ENCODE measurements at regions not wholly inside any gene's neighbourhood (a gene's known extent, or its start where the extent isn't known, plus 50 kb on each side); places are given as distances from the start of the nearest gene placed in this dataset.

DNA sequence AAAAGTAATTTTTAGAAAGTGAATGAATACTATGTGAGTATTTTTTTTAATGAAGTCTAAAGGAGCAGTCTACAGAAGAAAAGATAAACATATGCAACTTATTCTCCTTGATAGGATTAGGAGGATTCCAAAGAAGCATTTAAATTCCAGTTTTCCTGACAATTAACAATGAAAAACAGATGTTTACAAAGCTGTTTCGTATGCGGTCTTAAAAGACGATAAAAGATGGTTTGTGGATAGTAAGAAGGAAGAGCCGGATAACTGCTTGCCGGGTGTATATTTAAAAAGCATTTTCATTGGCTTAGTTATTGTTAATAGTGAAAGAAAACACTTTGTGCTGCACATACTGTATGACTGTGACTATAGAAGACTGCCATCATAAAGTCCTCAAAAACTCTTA lies 120.0 kb upstream of the C11orf58 start:
- Histone ChIP-seq H3K4me1 (peaks cover 0 to 8% (median 0%) of the 10 kb centered on the region in 4 donors), H3K9me3 (no peaks in the 10 kb centered on the region), H3K27me3 (peaks cover 0 to 27% of the 10 kb centered on the region in 2 donors), H3K36me3 (no peaks in the 10 kb centered on the region), H3K27ac (no peak overlapping the region), H3K4me3 (no peak overlapping the region)
- no peak for DNase-seq (ENCODE audit: low spot score in 2 of 2)
- TF ChIP-seq, protein P1, sequence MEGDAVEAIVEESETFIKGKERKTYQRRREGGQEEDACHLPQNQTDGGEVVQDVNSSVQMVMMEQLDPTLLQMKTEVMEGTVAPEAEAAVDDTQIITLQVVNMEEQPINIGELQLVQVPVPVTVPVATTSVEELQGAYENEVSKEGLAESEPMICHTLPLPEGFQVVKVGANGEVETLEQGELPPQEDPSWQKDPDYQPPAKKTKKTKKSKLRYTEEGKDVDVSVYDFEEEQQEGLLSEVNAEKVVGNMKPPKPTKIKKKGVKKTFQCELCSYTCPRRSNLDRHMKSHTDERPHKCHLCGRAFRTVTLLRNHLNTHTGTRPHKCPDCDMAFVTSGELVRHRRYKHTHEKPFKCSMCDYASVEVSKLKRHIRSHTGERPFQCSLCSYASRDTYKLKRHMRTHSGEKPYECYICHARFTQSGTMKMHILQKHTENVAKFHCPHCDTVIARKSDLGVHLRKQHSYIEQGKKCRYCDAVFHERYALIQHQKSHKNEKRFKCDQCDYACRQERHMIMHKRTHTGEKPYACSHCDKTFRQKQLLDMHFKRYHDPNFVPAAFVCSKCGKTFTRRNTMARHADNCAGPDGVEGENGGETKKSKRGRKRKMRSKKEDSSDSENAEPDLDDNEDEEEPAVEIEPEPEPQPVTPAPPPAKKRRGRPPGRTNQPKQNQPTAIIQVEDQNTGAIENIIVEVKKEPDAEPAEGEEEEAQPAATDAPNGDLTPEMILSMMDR (IDR thresholded peaks at IDR 0.05) = no peak
- TF ChIP-seq POLR2A (IDR thresholded peaks at IDR 0.05) (no peak), EP300 (IDR thresholded peaks at IDR 0.05) (no peak)
- 65 to 72% methylated on average over 5 of the region's 5 CpGs for WGBS, 2 donors

DNA sequence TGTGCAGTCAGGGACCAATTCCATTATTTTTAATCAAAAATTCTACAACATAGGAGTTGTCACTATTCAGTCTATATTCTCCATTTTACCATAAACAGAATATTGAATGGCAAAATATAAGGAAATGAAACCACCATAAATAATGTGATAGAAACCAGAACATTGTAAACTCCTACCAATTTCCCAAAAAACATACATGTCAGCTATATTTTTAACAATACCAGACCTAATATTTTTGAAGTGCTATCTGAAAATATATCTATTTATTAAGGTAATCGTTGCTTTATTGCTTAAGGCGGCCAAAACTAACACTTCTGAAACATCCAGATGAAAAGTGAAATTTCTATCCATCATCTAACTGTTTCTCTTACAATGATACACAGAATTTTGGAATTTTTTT lies 123.0 kb upstream of the C11orf58 start:
- Histone ChIP-seq H3K4me1 (peaks cover 0 to 25% (median 0%) of the 10 kb centered on the region in 4 donors), H3K27me3 (peaks cover 0 to 54% of the 10 kb centered on the region in 2 donors), H3K27ac (no peak overlapping the region), H3K36me3 (no peaks in the 10 kb centered on the region), H3K4me3 (no peak overlapping the region), H3K9me3 (no peaks in the 10 kb centered on the region)
- WGBS, 2 donors = 69 to 92% methylated on average over 2 of the region's 2 CpGs
- no peak for DNase-seq (ENCODE audit: low spot score in 2 of 2)
- TF ChIP-seq, protein P1 (IDR thresholded peaks at IDR 0.05) = no peak
- TF ChIP-seq POLR2A (IDR thresholded peaks at IDR 0.05) (no peak), EP300 (IDR thresholded peaks at IDR 0.05) (no peak)

DNA sequence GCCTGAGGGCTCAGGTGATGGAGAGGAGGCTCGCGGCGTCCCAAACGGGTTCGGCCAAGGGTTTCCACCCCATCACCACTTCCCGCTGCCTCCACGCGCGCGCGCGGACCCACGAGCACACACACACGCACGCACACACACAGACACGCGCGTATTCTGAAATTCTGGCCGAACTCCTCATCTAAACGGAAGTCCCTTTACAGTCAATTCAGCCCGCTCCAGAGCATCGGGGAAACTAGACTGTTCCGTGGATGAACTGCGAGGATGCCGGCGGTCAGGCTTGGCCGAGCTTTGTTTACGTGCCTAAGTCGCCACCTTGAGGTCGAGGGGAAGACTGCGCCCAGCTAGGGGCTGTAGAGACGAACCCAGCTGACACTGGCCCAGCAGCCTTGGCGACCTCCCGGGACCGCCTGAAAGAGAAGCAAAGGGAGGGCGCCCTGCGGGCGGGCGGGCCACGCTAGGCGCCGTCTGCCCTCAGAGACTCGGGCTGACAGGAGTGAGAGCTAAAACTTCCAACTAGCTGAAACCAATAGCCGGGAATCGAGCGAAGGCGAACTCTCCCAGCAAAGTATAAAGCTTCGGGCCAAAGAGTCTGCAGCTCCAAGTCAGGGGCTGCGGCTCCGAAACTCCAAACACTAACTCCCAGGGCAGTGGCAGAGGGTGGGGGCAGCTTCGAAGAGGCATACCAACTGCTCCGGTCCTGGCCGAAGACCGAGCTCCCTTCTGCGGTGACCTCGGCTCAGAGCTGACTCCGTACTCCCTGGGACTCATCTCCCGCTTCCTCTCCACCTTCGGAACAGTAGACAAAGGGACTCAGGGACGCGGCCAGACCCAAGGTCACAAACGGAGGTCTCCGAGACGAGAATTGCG lies 124.7 kb upstream of the C11orf58 start:
- Histone ChIP-seq H3K27ac (peak overlapping the region; percentile 46 to 83 (median 54)), H3K27me3 (peaks cover 0 to 69% of the 10 kb centered on the region in 2 donors), H3K9me3 (no peaks in the 10 kb centered on the region), H3K4me1 (peaks cover 0 to 25% (median 0%) of the 10 kb centered on the region in 4 donors), H3K4me3 (peak overlapping the region; percentile 28 to 62 (median 48)), H3K36me3 (no peaks in the 10 kb centered on the region)
- peak; percentile 88 to 92 for DNase-seq (ENCODE audit: low spot score in 2 of 2)
- TF ChIP-seq, protein P1 (IDR thresholded peaks at IDR 0.05) = peak; percentile 75 to 96 (median 89)
- TF ChIP-seq EP300 (IDR thresholded peaks at IDR 0.05) (peak in 1 of 2 donors; percentile 59), POLR2A (IDR thresholded peaks at IDR 0.05) (no peak)
- 2 to 3% methylated on average over 55 to 64 of the region's 65 CpGs for WGBS, 2 donors

DNA sequence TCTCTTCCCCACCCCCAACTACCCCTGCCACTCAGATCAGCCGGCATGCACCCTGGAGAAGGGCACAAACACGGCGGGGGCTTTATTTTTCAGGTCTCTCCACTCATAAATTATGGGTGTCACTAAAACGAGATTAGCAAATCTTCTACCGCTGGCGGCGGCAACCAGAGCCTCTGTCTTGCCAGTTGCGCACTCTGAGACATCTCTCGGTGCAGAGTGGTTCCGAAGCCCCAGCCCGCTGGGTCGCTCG lies 125.3 kb upstream of the C11orf58 start:
- TF ChIP-seq EP300 (IDR thresholded peaks at IDR 0.05) (no peak), POLR2A (IDR thresholded peaks at IDR 0.05) (no peak)
- TF ChIP-seq, protein P1 (IDR thresholded peaks at IDR 0.05) = no peak
- no peak for DNase-seq (ENCODE audit: low spot score in 2 of 2)
- Histone ChIP-seq H3K36me3 (no peaks in the 10 kb centered on the region), H3K9me3 (no peaks in the 10 kb centered on the region), H3K4me1 (peaks cover 0 to 26% (median 0%) of the 10 kb centered on the region in 4 donors), H3K27ac (peak overlapping the region in 2 of 4 donors; percentile 46 to 83), H3K27me3 (peaks cover 0 to 70% of the 10 kb centered on the region in 2 donors), H3K4me3 (peak overlapping the region; percentile 28 to 62 (median 48))
- WGBS, 2 donors = 0 to 3% methylated on average over 10 to 13 of the region's 13 CpGs

DNA sequence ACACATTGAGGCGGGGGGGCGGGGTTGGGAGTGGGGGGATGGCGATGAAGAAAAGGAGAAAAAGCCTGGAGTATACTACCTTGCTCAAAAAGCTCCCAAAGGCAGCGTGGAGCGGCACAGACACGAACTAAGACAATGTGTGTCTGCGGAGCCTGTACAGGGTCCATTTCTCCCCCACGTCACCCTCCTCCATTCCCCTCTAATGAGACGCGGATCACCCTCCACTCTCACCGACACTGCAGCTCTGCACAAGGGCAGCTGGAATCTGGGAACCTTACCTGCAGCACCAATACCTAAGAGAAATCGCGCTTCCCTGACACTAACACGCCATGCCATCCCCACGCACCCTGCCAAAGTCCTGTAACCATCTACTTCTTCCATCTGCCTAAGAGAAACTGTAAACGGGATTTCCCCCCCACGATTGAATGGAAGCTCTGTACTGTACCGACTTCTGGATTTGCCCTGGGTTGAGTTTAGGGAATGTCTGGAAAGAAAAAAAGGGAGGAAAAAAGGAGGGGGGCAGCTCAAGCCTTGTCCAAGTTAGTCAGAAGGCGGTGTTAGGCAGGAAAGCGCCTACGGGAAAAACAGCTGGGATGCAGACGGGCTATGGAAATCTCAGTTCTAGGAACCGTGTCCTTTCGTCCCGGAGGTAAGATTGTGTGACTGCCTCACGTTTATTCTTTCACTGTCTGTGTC lies 125.7 kb upstream of the C11orf58 start:
- no peak for TF ChIP-seq EP300 (IDR thresholded peaks at IDR 0.05)
- TF ChIP-seq POLR2A (IDR thresholded peaks at IDR 0.05) = no peak
- TF ChIP-seq, protein P1 (IDR thresholded peaks at IDR 0.05) = no peak
- peaks cover 0 to 75% of the 10 kb centered on the region in 2 donors for H3K27me3 ChIP-seq

More for the DNA sequence above, 125.7 kb upstream of the C11orf58 start:
- Histone ChIP-seq H3K4me1 (peaks cover 0 to 30% (median 0%) of the 10 kb centered on the region in 4 donors), H3K4me3 (peak overlapping the region; percentile 28 to 62 (median 48)), H3K27ac (peak overlapping the region in 2 of 4 donors; percentile 46 to 83), H3K36me3 (no peaks in the 10 kb centered on the region), H3K9me3 (no peaks in the 10 kb centered on the region)
- DNase-seq (ENCODE audit: low spot score in 2 of 2) = peak in 1 of 2 donors; percentile 12
- 5 to 6% methylated on average over 26 of the region's 26 CpGs for WGBS, 2 donors

Measured in tibial nerve (tissue), 4 donors.